Mesodermal cell (in vitro differentiated cells): ENCODE measurements at regions not wholly inside any gene's neighbourhood (a gene's known extent, or its start where the extent isn't known, plus 50 kb on each side); places are given as distances from the start of the nearest gene placed in this dataset.

Experiments used
- H3K27ac ChIP-seq: 2 replicates; pipeline ENCODE4 v1.7.0; 2013; ENCODE audit warnings: mild to moderate bottlenecking, low read depth, low read length, moderate library complexity; ENCODE audit not compliant: severe bottlenecking
- H3K36me3 ChIP-seq: 2 replicates; pipeline ENCODE4 v1.7.1; 2013; ENCODE audit warnings: mild to moderate bottlenecking, low read length, moderate library complexity; ENCODE audit not compliant: control insufficient read depth, insufficient read depth
- H3K4me1 ChIP-seq: one replicate; pipeline ENCODE4 v1.7.1; 2013; ENCODE audit warnings: mild to moderate bottlenecking, low read length; ENCODE audit not compliant: insufficient read depth, control insufficient read depth, poor library complexity, severe bottlenecking
- H3K4me3 ChIP-seq: 2 replicates; pipeline ENCODE4 v1.7.0; 2013; ENCODE audit warnings: low read length, control low read depth, mild to moderate bottlenecking; ENCODE audit not compliant: insufficient read depth, poor library complexity, severe bottlenecking; ENCODE audit errors: extremely low read depth
- H3K9me3 ChIP-seq: 2 replicates; pipeline ENCODE4 v1.7.1; 2013; ENCODE audit warnings: mild to moderate bottlenecking, low read length, moderate library complexity; ENCODE audit not compliant: control insufficient read depth
- WGBS, 2 experiments: methylation state at CpG; one replicate each; pipeline ENCODE4 v1.1.5; 2013; ENCODE audit warnings: missing lambda C conversion rate in 2 of 2; ENCODE audit not compliant: insufficient coverage in 2 of 2; 5-methylcytosine and 5-hydroxymethylcytosine counted together

DNA sequence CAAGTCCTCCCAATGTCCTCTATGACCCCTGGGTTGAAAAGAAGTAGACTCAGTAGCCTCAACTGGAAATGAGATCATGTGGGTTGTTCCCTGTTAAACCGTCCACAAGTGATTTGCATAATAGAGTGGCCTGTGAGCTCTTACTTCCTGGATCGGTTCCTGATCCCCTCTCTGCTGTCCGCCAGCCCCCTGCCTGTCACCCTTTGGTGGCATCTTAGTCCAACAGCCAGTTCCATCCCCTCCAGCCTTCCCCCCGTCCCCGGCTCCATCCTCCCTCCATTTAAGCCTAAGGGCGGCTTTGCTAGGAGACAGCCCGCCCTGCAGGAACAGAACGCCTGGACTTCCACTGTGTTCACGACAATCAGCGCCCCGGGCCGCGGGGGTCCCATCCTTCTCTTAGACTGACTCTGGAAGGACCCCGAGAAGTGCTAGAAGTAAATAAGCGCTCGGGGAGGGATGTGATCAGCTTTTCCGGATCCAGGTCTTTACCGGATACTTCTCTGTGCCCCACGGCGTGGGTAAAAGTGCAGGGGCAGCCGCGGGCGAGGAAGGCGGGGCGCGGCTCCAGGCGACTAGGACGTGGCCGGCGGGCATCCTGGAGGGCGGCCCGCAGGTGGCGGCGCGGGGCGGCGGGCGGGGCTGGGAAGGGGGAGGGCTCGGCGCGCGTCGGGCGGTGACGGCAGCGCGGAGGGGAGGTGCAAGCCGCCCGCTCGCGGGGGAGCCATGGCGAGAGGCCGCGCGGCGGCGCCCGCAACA lies 51.2 kb upstream of the ULK4 start:
- no peaks in the 10 kb centered on the region for H3K9me3 ChIP-seq
- 3% methylated on average over 30 to 46 of the region's 58 CpGs for WGBS, 2 experiments

GRCh38 chr3:42012383-42012934 lies 50.6 kb upstream of the ULK4 start:
- H3K36me3 ChIP-seq = no peaks in the 10 kb centered on the region
- H3K9me3 ChIP-seq = no peaks in the 10 kb centered on the region
- H3K27ac ChIP-seq = no peak overlapping the region
- H3K4me1 ChIP-seq = peaks cover 3% of the 10 kb centered on the region
- 92 to 100% methylated on average over 1 to 2 of the region's 2 CpGs for WGBS, 2 experiments
- H3K4me3 ChIP-seq = peak overlapping the region; percentile 55

More for the DNA sequence above, 51.2 kb upstream of the ULK4 start:
- H3K36me3 ChIP-seq = no peaks in the 10 kb centered on the region
- H3K4me1 ChIP-seq = peaks cover 3% of the 10 kb centered on the region
- peak overlapping the region; percentile 55 for H3K4me3 ChIP-seq
- H3K27ac ChIP-seq = peak overlapping the region; percentile 71
